Uterus (tissue), 3 donors: ENCODE measurements at regions not wholly inside any gene's neighbourhood (a gene's known extent, or its start where the extent isn't known, plus 50 kb on each side); places are given as distances from the start of the nearest gene placed in this dataset.

ENCODE experiments used
- DNase-seq, 2 donors: peaks; one replicate each; pipeline ENCODE4 v3.0.0-alpha.2; 2019 to 2020
- H3K27ac ChIP-seq, 2 donors: fragments of 200-600 bp; sonication (generic); 1 replicate in 1 of 2; 2 replicates in 1 of 2; pipeline ENCODE4 v1.5.1; 2016 to 2018
- H3K27me3 ChIP-seq, 2 donors: fragments of 200-600 bp; sonication (generic); one replicate each; pipeline ENCODE4 v1.5.1; 2018 to 2019; ENCODE audit warnings: control low read depth in 1 of 2
- H3K36me3 ChIP-seq, 2 donors: fragments of 200-600 bp; sonication (generic); one replicate each; pipeline ENCODE4 v1.5.1; 2019; ENCODE audit warnings: control low read depth in 1 of 2
- H3K4me1 ChIP-seq, 2 donors: fragments of 200-600 bp; sonication (generic); one replicate each; pipeline ENCODE4 v1.5.1; 2018 to 2019; ENCODE audit warnings: control low read depth in 1 of 2
- H3K4me3 ChIP-seq, 2 donors: fragments of 200-600 bp; sonication (generic); 1 replicate in 1 of 2; 2 replicates in 1 of 2; pipeline ENCODE4 v1.5.1; 2018 to 2019; ENCODE audit warnings: mild to moderate bottlenecking in 1 of 2
- H3K9me3 ChIP-seq, 2 donors: fragments of 200-600 bp; sonication (generic); one replicate each; pipeline ENCODE4 v1.5.1; 2019; ENCODE audit warnings: control low read depth in 1 of 2
- CTCF ChIP-seq, 4 experiments: fragments of 200-600 bp in 2 of 4; fragments of 450-650 bp in 2 of 4; sonication (generic) in 2 of 4; IDR thresholded peaks; one replicate each; pipeline ENCODE4 v1.5.1; 2016 to 2019; ENCODE audit warnings: antibody characterized with exemption in 4 of 4, mild to moderate bottlenecking in 2 of 4, moderate library complexity in 1 of 4
- POLR2A ChIP-seq, 2 donors: fragments of 450-650 bp; IDR thresholded peaks; one replicate each; pipeline ENCODE4 v1.6.1; 2016; ENCODE audit warnings: antibody characterized with exemption in 2 of 2, mild to moderate bottlenecking in 1 of 2, moderate library complexity in 1 of 2
- intact Hi-C: fragments of 100-400 bp; cut with DNase I; formaldehyde crosslinking; loops from one replicate; pipeline ENCODE4 v1.15.1; 2023; ENCODE audit warnings: low total_unique reads
- donor health status: DM: yes; HTN: yes; CAD: no.

GRCh38 chr6:133697185-133697584 is 191.7 kb upstream of the TCF21 start:
- H3K9me3 ChIP-seq = no peaks in the 10 kb centered on the region
- H3K36me3 ChIP-seq = no peaks in the 10 kb centered on the region
- H3K4me3 ChIP-seq = no peak overlapping the region
- intact Hi-C loops = no loop called here
- DNase-seq = no peak
- TF ChIP-seq POLR2A (IDR thresholded peaks at IDR 0.05) (no peak), CTCF (IDR thresholded peaks at IDR 0.05) (no peak)
- no peak overlapping the region for H3K27ac ChIP-seq
- no peaks in the 10 kb centered on the region for H3K27me3 ChIP-seq
- H3K4me1 ChIP-seq = no peaks in the 10 kb centered on the region

DNA sequence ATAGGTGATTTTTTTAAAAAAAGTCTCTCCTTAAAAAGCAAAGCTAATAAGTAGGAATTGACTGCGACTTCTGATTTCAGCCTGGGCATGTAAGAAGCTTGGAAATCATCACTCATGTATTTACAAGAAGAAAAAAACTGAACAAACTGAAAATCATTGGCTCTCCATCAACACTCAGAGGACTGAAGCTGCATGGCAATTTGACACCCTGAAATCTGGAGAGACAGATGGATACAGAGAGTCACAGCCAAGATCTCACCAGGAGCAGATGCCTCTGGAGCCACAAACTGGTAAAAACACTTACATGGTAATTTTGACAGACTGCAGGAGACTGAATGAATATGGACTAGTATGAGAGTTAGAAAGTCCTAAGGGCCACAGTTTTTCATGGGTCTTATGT is 191.2 kb upstream of the TCF21 start:
- Histone ChIP-seq H3K27me3 (no peaks in the 10 kb centered on the region), H3K4me1 (no peaks in the 10 kb centered on the region), H3K4me3 (no peak overlapping the region), H3K36me3 (no peaks in the 10 kb centered on the region), H3K27ac (no peak overlapping the region), H3K9me3 (no peaks in the 10 kb centered on the region)
- intact Hi-C loops = no loop called here
- no peak for DNase-seq
- TF ChIP-seq POLR2A (IDR thresholded peaks at IDR 0.05) (no peak), CTCF (IDR thresholded peaks at IDR 0.05) (no peak)

- Histone ChIP-seq H3K4me3 (no peak overlapping the region), H3K27ac (no peak overlapping the region), H3K9me3 (no peaks in the 10 kb centered on the region), H3K4me1 (no peaks in the 10 kb centered on the region), H3K27me3 (no peaks in the 10 kb centered on the region), H3K36me3 (no peaks in the 10 kb centered on the region)
- TF ChIP-seq CTCF (IDR thresholded peaks at IDR 0.05) = no peak
- TF ChIP-seq POLR2A (IDR thresholded peaks at IDR 0.05) = no peak
- intact Hi-C loops = no loop called here
- no peak for DNase-seq
Observed at GRCh38 chr6:133698272-133698671, 190.6 kb upstream of the TCF21 start.

DNA sequence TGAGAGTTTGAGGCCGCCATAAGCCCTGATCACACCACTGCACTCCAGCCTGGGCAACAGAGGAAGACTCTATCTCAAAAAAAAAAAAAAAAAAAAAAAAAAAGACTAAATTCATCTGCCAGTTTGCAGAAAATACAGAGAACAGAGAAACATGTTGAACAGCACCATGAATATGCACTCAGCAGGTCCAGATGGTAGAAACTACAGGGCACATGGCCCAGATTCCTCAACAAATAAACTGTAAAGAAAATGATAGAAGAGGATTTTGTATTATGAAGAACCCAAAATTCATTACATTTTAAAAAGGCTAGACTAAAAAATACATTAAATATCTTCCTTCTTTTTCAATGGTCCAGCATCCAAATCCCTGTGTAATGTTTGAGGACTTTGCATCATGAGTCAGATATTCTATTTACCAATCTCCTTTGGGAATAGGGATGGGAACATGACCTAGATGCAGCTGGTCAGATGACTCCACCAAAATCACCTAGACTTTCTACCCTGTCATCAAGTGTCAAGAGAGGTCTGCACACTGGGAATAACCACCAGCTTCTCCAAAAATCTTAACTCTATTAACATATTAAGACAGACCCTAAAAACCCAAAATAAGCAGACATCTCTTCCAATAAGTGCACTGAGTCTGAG is 189.1 kb upstream of the TCF21 start:
- Histone ChIP-seq H3K4me3 (no peak overlapping the region), H3K36me3 (no peaks in the 10 kb centered on the region), H3K4me1 (no peaks in the 10 kb centered on the region), H3K27ac (no peak overlapping the region), H3K27me3 (no peaks in the 10 kb centered on the region), H3K9me3 (no peaks in the 10 kb centered on the region)
- DNase-seq = no peak
- TF ChIP-seq POLR2A (IDR thresholded peaks at IDR 0.05) = no peak
- TF ChIP-seq CTCF (IDR thresholded peaks at IDR 0.05) = no peak
- intact Hi-C loops = no loop called here

GRCh38 chr6:133701633-133702331 is 187.1 kb upstream of the TCF21 start:
- intact Hi-C loops = no loop called here
- no peak overlapping the region for H3K27ac ChIP-seq
- H3K4me3 ChIP-seq = no peak overlapping the region
- no peaks in the 10 kb centered on the region for H3K4me1 ChIP-seq
- DNase-seq = no peak
- no peaks in the 10 kb centered on the region for H3K36me3 ChIP-seq
- H3K27me3 ChIP-seq = no peaks in the 10 kb centered on the region
- TF ChIP-seq POLR2A (IDR thresholded peaks at IDR 0.05) (no peak), CTCF (IDR thresholded peaks at IDR 0.05) (no peak)
- no peaks in the 10 kb centered on the region for H3K9me3 ChIP-seq
